CD4-positive, alpha-beta T cell treated with Interleukin-4 for 1 hour (primary cell): ENCODE measurements at regions not wholly inside any gene's neighbourhood (a gene's known extent, or its start where the extent isn't known, plus 50 kb on each side); places are given as distances from the start of the nearest gene placed in this dataset.
"Not testable (repeated sequence)": the region's sequence is repeated elsewhere in the genome, so short reads cannot be mapped to it uniquely, and the experiment has no call there.

Source experiments
- DNase-seq, 2 donors: peaks; one replicate each; pipeline ENCODE4 v3.0.0-alpha.2; 2020 to 2022

- DNase-seq = no peak
Measured at GRCh38 chr5:90128551-90128950, 281.0 kb downstream of the CETN3 start.

GRCh38 chr5:90119531-90119971 is 290.0 kb downstream of the CETN3 start:
- no peak for DNase-seq

DNA sequence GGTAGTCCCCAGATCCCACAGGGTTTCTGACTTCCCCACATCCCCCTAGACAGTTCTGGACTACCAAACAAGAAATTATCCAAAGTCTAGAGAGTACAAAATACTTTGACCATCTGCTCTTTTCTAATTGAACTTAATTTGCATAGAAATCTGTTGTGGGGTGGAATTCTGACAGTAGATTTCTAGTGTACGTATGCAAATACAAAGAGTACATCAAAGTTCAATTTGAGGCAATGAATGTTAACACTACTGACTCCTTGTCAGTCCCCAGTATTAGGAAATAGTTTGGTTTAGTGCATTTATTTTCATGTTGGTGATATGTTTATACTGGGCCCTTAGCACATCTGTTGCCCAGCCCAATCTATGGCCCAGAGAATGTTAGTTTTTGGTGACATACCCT is 292.6 kb downstream of the CETN3 start:
- no peak for DNase-seq

GRCh38 chr5:90113108-90113507 is 296.4 kb downstream of the CETN3 start:
- DNase-seq = no peak

GRCh38 chr5:90112033-90112692 is 297.4 kb downstream of the CETN3 start:
- no peak for DNase-seq

DNA sequence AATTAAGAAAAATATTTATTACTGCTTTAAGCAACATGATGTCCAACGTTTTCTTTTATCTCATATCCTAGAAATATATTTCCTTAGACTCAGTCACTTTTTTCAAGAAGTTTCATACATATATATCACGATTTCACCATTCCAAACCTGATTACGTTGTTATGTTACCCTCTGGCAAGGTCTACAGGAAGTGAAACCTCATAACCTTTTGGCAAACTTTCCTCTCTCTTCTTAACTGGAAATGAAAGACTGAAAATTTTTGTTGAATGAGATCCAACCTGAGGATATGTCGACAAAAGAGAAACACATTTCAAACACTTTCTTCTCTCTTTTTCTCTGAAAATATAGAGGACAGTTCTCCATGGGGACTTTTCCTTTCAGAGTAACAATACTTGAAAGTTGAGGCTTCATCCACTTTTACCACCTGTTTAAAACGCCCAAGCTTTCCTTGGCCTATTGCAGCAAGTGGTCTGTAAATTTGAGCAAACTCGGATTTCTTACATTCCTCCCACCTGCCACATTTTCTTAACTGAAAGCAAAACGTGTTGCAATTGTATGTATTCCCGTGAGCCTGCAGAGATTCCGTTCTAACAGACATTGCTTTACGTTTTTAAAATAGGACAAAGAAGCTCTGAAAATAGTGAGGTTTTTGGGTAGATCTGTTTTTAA is 298.1 kb downstream of the CETN3 start:
- no peak for DNase-seq

- DNase-seq = no peak
Measured at GRCh38 chr5:90109285-90109684, 300.3 kb downstream of the CETN3 start.

GRCh38 chr5:90099099-90099498 is 310.5 kb downstream of the CETN3 start:
- no peak for DNase-seq

- no peak for DNase-seq
Measured at GRCh38 chr5:90097082-90097477, 312.5 kb downstream of the CETN3 start.

DNA sequence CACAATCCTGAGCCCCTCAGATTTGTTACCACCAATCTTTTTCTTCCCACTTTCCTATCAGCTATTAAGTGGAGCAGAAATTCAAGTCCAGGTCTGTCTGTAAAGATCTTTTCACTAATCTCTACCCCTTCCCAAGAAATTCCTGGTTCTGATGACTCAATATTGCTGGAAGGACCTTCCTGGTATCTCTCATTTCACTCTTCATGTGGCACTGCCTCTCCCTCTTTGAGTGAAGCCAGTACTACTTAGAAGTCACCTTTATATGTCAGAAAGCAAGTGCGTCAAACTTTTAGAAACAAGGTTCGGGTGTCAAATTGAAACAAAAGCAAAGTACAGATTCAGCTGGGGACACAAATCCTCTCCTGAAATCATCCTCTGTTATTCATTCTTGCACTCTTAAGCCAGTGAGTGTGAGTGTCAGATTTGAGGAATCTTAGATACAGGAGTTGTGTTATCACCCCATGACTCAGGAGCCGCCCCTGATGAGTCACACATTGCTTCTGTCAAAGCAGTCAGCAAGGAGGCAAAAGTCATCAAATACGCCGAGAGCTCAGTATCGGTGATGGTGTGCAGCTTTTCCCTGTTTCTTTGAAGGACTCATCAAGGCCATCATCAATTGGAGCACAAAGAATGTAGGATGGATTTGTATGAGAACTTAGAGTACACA is 313.0 kb downstream of the CETN3 start:
- no peak for DNase-seq

GRCh38 chr5:90095292-90096060 is 314.1 kb downstream of the CETN3 start:
- no peak for DNase-seq

- no peak for DNase-seq
Measured at GRCh38 chr5:90093751-90094485, 315.6 kb downstream of the CETN3 start.

GRCh38 chr5:90092734-90093133 is 316.8 kb downstream of the CETN3 start:
- no peak for DNase-seq

DNA sequence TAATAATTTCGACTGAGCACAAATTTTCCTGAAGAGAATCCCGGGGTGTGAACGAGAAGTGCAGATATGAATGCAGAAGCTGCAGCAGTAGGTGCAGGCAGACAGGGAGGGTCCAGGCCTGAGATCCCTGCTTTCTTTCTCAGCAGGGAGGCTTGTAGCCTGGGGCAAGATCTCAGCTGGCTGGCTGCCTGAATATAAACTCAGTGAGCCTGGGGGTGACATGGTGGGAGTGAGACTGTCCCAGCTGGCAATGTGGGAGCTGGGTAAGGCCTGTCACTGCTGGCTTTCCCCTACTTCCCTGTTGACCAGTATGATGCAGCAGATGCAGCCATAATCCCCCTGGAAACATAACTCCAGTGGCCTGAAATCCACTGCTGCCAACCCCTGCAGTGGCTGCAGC is 325.2 kb downstream of the CETN3 start:
- DNase-seq = no peak

GRCh38 chr5:90073026-90073570 is 336.5 kb downstream of the CETN3 start:
- DNase-seq = not testable (repeated sequence)

GRCh38 chr5:90071656-90072055 is 337.9 kb downstream of the CETN3 start:
- no peak for DNase-seq

- no peak for DNase-seq
Measured at GRCh38 chr5:90071066-90071465, 338.5 kb downstream of the CETN3 start.

DNA sequence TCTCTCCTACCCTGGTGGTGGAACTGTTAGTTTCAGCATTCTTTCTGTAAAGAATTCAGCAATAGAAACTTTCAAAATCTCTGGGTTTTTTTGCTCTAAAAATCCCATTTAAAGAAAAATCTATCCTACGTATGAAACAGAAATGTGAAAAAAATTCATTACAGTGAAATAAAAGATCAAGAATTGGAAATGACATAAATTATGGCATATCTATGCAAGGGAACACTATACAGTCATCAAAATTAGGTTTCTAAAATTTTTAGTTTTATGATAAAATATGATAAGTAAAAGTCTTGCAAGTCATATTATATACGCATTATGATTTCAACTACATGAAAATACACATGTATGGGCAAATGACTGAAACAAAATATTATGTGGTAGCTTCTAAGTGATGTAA is 342.6 kb downstream of the CETN3 start:
- no peak for DNase-seq

GRCh38 chr5:90056911-90057705 is 352.4 kb downstream of the CETN3 start:
- DNase-seq = no peak

DNA sequence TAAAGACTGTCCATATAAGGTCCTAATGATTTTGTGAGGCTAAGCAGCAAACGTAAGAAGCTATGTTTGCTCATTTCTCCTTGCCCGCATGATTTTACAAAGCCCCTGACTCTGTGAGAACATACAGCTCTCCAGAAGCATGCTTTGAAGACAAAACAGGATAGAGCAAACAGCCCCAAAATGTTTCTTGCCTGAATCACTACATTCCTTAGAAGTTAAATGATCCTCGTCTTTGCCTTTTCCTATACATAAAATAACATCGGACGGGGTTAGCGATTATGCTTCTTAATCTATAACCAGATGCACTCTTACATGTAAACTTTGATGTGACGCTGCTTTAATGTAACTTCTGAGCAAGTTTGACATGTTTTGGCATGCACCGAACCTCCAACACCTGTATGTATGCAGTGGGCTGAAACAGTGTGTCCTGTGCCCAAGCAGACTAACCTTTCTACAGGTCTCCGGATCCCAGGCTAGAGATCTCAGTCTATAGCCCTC is 353.7 kb downstream of the CETN3 start:
- no peak for DNase-seq

DNA sequence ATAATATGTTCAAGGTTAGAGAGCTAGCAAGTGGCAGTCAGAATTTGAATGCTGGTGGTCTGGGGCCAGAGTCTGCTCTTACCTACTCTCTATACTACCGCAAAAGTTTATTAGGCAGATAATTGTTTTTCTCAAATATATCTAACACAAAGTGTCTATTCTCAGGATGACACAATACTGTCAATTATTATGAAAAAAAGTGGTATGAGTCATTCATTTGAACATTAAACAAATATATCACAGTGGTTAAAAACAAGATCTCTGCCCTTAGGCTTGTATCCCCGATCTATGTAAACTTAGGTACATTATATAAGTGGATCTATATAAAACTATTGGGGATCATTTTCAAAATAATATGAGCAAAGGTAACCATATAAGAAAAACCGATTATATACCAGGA is 354.9 kb downstream of the CETN3 start:
- DNase-seq = no peak
